ENCODE measurements at regions not wholly inside any gene's neighbourhood (a gene's known extent, or its start where the extent isn't known, plus 50 kb on each side); places are given as distances from the start of the nearest gene placed in this dataset.

DNA sequence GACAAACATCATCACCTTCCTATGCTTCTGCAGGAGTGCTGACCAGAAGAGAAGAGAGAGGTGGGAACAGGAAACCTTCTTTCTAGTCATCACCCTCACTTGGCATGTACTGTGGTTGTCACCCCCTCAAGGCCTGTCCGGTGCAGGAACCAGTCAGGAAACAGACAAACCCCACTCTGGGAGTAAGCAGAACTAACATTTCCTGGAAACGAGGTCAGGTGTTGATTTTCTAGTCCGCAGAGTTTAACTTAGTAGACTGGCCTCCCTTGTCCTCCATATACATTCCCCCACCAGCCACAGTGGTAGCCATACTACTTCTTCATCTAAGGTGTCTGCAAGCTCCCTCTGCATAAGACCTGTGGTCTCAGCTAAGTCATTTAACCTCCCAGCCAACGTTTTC lies 80.7 kb upstream of the NCAM1 start:
- TF ChIP-seq, protein P1, sequence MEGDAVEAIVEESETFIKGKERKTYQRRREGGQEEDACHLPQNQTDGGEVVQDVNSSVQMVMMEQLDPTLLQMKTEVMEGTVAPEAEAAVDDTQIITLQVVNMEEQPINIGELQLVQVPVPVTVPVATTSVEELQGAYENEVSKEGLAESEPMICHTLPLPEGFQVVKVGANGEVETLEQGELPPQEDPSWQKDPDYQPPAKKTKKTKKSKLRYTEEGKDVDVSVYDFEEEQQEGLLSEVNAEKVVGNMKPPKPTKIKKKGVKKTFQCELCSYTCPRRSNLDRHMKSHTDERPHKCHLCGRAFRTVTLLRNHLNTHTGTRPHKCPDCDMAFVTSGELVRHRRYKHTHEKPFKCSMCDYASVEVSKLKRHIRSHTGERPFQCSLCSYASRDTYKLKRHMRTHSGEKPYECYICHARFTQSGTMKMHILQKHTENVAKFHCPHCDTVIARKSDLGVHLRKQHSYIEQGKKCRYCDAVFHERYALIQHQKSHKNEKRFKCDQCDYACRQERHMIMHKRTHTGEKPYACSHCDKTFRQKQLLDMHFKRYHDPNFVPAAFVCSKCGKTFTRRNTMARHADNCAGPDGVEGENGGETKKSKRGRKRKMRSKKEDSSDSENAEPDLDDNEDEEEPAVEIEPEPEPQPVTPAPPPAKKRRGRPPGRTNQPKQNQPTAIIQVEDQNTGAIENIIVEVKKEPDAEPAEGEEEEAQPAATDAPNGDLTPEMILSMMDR (IDR thresholded peaks at IDR 0.05): no peak
- H3K4me2 ChIP-seq (replicated peaks; ENCODE audit: extremely low read depth, low read length, poor library complexity, severe bottlenecking): no peak overlapping the region
- Mint-ChIP-seq H3K27ac (no peak overlapping the region), H3K36me3 (no peaks in the 10 kb centered on the region), H3K9me3 (peaks cover 0 to 2% (median 0%) of the 10 kb centered on the region in 7 donors), H3K27me3 (ENCODE audit: low read depth in 3 of 3) (peaks cover 0 to 3% (median 1%) of the 10 kb centered on the region in 3 donors), H3K4me1 (no peaks in the 10 kb centered on the region), H3K4me3 (no peak overlapping the region)
- 0% methylated on average over 3 of the region's 4 CpGs for WGBS (ENCODE audit: insufficient coverage)
- no peaks in the 10 kb centered on the region for H3K79me2 ChIP-seq (ENCODE audit: insufficient read depth, low read length)
- no peaks in the 10 kb centered on the region for H4K20me1 ChIP-seq (ENCODE audit: insufficient read depth, low read length)
- DNase-seq: no peak
- no peaks in the 10 kb centered on the region for H3K36me3 ChIP-seq (replicated peaks in 1 of 2; ENCODE audit: control insufficient read depth in 1 of 2, insufficient read depth in 2 of 2, low read length in 2 of 2)
- no peak overlapping the region for H3K4me3 ChIP-seq (replicated peaks in 1 of 3; ENCODE audit: low read depth in 2 of 3, low read length in 3 of 3)
- H3K27ac ChIP-seq (ENCODE audit: low read depth in 1 of 2, low read length in 2 of 2): no peak overlapping the region
- intact Hi-C loops (cut with micrococcal nuclease): no loop called here
- no peaks in the 10 kb centered on the region for H3K27me3 ChIP-seq (ENCODE audit: control insufficient read depth in 2 of 2, insufficient read depth in 2 of 2, low read length in 2 of 2)
- no peak overlapping the region for H3K9ac ChIP-seq (ENCODE audit: insufficient read depth, low read length, poor library complexity, severe bottlenecking)
- H3K4me1 ChIP-seq (ENCODE audit: control insufficient read depth in 1 of 2, insufficient read depth in 2 of 2, low read length in 2 of 2): no peaks in the 10 kb centered on the region
- H3K9me3 ChIP-seq (replicated peaks in 1 of 2; ENCODE audit: control insufficient read depth in 1 of 2, insufficient read depth in 1 of 2, low read length in 2 of 2): no peaks in the 10 kb centered on the region
- no peak overlapping the region for H2AFZ ChIP-seq (ENCODE audit: insufficient read depth, low read depth, low read length, poor library complexity, severe bottlenecking)

DNA sequence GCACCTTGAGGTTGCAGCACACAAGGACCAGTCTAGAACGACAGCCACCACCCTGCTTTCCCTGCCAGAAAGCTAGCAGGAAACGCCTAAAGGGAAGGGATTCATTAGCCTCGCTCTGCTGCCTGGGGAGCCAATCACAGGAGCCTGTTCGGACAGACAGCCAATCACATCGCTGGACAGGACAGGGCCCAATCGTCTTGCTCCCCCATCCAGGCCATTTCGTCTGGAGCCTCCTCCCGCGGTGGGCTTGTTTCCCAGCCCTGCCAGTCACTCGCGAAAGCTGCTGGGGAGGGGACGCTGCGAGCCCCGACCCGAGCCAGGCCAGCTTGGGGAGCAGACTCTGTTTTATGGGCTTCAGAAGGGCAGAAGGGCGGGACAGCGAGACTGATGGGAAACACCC lies 79.8 kb upstream of the NCAM1 start:
- no peak overlapping the region for H3K9ac ChIP-seq (ENCODE audit: insufficient read depth, low read length, poor library complexity, severe bottlenecking)
- H3K27me3 ChIP-seq (ENCODE audit: control insufficient read depth in 2 of 2, insufficient read depth in 2 of 2, low read length in 2 of 2): no peaks in the 10 kb centered on the region
- DNase-seq: no peak
- no peaks in the 10 kb centered on the region for H4K20me1 ChIP-seq (ENCODE audit: insufficient read depth, low read length)
- no peaks in the 10 kb centered on the region for H3K79me2 ChIP-seq (ENCODE audit: insufficient read depth, low read length)
- H3K4me2 ChIP-seq (replicated peaks; ENCODE audit: extremely low read depth, low read length, poor library complexity, severe bottlenecking): no peak overlapping the region
- H3K36me3 ChIP-seq (replicated peaks in 1 of 2; ENCODE audit: control insufficient read depth in 1 of 2, insufficient read depth in 2 of 2, low read length in 2 of 2): no peaks in the 10 kb centered on the region
- Mint-ChIP-seq H3K36me3 (no peaks in the 10 kb centered on the region), H3K4me1 (no peaks in the 10 kb centered on the region), H3K4me3 (no peak overlapping the region), H3K9me3 (peaks cover 0 to 2% (median 0%) of the 10 kb centered on the region in 7 donors), H3K27me3 (ENCODE audit: low read depth in 3 of 3) (peaks cover 0 to 1% (median 0%) of the 10 kb centered on the region in 3 donors), H3K27ac (no peak overlapping the region)
- no peaks in the 10 kb centered on the region for H3K4me1 ChIP-seq (ENCODE audit: control insufficient read depth in 1 of 2, insufficient read depth in 2 of 2, low read length in 2 of 2)
- no peaks in the 10 kb centered on the region for H3K9me3 ChIP-seq (replicated peaks in 1 of 2; ENCODE audit: control insufficient read depth in 1 of 2, insufficient read depth in 1 of 2, low read length in 2 of 2)
- no peak overlapping the region for H3K27ac ChIP-seq (ENCODE audit: low read depth in 1 of 2, low read length in 2 of 2)
- H2AFZ ChIP-seq (ENCODE audit: insufficient read depth, low read depth, low read length, poor library complexity, severe bottlenecking): no peak overlapping the region
- TF ChIP-seq, protein P1 (IDR thresholded peaks at IDR 0.05): no peak
- intact Hi-C loops (cut with micrococcal nuclease): no loop called here
- H3K4me3 ChIP-seq (replicated peaks in 1 of 3; ENCODE audit: low read depth in 2 of 3, low read length in 3 of 3): no peak overlapping the region
- WGBS (ENCODE audit: insufficient coverage): 72% methylated on average over 13 of the region's 17 CpGs
